Ovary (tissue), 7 donors: ENCODE measurements at regions not wholly inside any gene's neighbourhood (a gene's known extent, or its start where the extent isn't known, plus 50 kb on each side); places are given as distances from the start of the nearest gene placed in this dataset.
"Not testable (repeated sequence)": the region's sequence is repeated elsewhere in the genome, so short reads cannot be mapped to it uniquely, and the experiment has no call there.

Source experiments
- DNase-seq, 5 donors: peaks; one replicate each; pipeline ENCODE4 v3.0.0-alpha.2; 2019 to 2020
- H3K27ac ChIP-seq, 2 donors: fragments of 200-600 bp; one replicate each; pipeline versions ENCODE4 v1.5.1 to v1.8.0; 2019 to 2022
- H3K27me3 ChIP-seq: fragments of 200-600 bp; one replicate; pipeline ENCODE4 v1.8.0; 2022
- H3K36me3 ChIP-seq: fragments of 200-600 bp; sonication (generic); one replicate; pipeline ENCODE4 v1.5.1; 2019
- H3K4me1 ChIP-seq: one replicate; pipeline ENCODE4 v1.8.1; 2013; ENCODE audit warnings: mild to moderate bottlenecking, moderate library complexity; ENCODE audit not compliant: insufficient read depth
- H3K4me3 ChIP-seq: fragments of 200-600 bp; sonication (generic); one replicate; pipeline ENCODE4 v1.5.1; 2017
- H3K9me3 ChIP-seq, 2 donors: fragments of 200-600 bp in 1 of 2; sonication (generic) in 1 of 2; one replicate each; pipeline versions ENCODE4 v1.5.1 to v1.8.1; 2013 to 2019; ENCODE audit warnings: mild to moderate bottlenecking in 1 of 2, moderate library complexity in 1 of 2
- EP300 ChIP-seq: sonication (generic); formaldehyde crosslinking; IDR thresholded peaks from one replicate; pipeline ENCODE4 v1.6.1; 2017; ENCODE audit warnings: antibody characterized with exemption
- POLR2A ChIP-seq: fragments of 450-650 bp; IDR thresholded peaks from one replicate; pipeline ENCODE4 v1.6.1; 2017; ENCODE audit warnings: antibody characterized with exemption, mild to moderate bottlenecking, moderate library complexity
- WGBS, 3 donors: extraction: QIAGEN DNeasy Blood & Tissue Kit in 1 of 3; methylation state at CpG; one replicate each; pipeline versions ENCODE4 v1.1.5 to v1.1.7; 2013 to 2017; 5-methylcytosine and 5-hydroxymethylcytosine counted together
- intact Hi-C, 4 donors: fragments of 100-400 bp; cut with DNase I; formaldehyde crosslinking; loops; one replicate each; pipeline versions ENCODE4 v1.11.0 to v1.15.1; 2022 to 2023
- TF ChIP-seq, protein P1 (sequence below), 3 donors: fragments of 450-650 bp in 2 of 3; fragments of 200-600 bp in 1 of 3; IDR thresholded peaks; one replicate each; pipeline versions ENCODE4 v1.5.1 to v1.8.0; 2016 to 2022; ENCODE audit warnings: antibody characterized with exemption in 3 of 3, mild to moderate bottlenecking in 1 of 3
- donor health status: DM: no; HTN: no; CAD: no; lungs with moderate emphysema.
- donor health status: DM: no; HTN: no; CAD: no.
- donor health status: Bipolar disorder and iron deficiency.
- donor health status: DM: no; HTN: no; CAD: no.
- donor health status: DM: yes; HTN: yes; CAD: no.

DNA sequence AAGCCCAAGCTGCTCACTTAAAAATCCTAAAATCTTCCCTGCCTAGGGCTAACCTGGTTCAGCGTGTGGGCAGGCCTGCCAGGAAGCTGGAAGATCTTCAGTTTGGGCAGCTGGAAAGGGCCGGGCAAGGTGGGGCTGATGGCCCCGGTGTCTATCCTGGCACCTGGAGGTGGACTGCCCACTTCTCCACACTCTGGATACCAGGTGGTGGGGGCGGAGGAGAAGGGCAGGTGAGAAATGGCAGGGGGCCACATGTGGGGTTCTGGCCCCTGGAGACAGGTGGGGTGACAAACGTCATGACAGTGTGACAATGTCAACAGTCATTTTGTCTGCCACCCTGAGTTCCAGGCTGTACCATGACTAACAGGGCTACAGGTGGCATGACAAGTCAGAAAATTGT is 78.5 kb upstream of the C16orf82 start:
- WGBS, 3 donors, result 73 to 75% (median 73%) methylated on average over 5 of the region's 5 CpGs
- Histone ChIP-seq H3K27me3 (no peaks in the 10 kb centered on the region), H3K4me3 (no peak overlapping the region), H3K36me3 (no peaks in the 10 kb centered on the region), H3K27ac (no peak overlapping the region), H3K4me1 (no peaks in the 10 kb centered on the region), H3K9me3 (no peaks in the 10 kb centered on the region)
- TF ChIP-seq, protein P1, sequence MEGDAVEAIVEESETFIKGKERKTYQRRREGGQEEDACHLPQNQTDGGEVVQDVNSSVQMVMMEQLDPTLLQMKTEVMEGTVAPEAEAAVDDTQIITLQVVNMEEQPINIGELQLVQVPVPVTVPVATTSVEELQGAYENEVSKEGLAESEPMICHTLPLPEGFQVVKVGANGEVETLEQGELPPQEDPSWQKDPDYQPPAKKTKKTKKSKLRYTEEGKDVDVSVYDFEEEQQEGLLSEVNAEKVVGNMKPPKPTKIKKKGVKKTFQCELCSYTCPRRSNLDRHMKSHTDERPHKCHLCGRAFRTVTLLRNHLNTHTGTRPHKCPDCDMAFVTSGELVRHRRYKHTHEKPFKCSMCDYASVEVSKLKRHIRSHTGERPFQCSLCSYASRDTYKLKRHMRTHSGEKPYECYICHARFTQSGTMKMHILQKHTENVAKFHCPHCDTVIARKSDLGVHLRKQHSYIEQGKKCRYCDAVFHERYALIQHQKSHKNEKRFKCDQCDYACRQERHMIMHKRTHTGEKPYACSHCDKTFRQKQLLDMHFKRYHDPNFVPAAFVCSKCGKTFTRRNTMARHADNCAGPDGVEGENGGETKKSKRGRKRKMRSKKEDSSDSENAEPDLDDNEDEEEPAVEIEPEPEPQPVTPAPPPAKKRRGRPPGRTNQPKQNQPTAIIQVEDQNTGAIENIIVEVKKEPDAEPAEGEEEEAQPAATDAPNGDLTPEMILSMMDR (IDR thresholded peaks at IDR 0.05), result no peak
- TF ChIP-seq EP300, result no peak
- TF ChIP-seq POLR2A, result no peak
- no peak for DNase-seq
- intact Hi-C loops, result no loop called here

DNA sequence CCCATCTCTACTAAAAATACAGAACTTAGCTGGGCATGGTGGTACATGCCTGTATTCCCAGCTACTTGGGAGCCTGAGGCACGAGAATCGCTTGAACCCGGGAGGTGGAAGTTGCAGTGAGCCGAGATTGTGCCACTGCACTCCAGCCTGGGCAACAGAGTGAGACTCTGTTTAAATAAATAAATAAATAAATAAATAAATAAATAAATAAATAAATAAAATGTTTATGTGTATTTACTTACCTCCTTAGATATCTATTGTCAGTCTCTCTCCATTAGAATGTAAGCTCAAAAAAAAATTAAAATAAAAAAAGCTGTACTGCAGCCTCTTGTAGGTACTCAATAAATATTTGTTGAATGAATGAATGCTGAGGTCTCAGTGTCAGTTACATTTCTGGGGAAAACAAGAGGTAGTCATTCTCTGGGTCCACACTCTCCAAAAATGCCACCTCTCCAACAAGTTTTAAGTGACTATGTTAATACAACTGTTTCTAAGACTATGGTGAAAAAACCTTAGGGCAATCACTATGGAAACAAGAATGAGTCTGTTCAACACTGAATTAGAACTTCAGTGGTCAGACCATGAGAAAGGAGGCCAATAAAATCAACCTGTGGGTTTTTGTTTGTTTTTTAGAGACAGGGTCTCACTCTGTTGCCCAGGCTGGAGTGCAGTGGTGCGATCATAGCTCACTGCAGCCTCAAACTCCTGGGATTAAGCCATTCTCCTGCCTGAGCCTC is 76.2 kb upstream of the C16orf82 start:
- DNase-seq, intact Hi-C loops: not testable (repeated sequence)
- WGBS, 3 donors, result 90 to 95% (median 94%) methylated on average over 5 of the region's 5 CpGs

DNA sequence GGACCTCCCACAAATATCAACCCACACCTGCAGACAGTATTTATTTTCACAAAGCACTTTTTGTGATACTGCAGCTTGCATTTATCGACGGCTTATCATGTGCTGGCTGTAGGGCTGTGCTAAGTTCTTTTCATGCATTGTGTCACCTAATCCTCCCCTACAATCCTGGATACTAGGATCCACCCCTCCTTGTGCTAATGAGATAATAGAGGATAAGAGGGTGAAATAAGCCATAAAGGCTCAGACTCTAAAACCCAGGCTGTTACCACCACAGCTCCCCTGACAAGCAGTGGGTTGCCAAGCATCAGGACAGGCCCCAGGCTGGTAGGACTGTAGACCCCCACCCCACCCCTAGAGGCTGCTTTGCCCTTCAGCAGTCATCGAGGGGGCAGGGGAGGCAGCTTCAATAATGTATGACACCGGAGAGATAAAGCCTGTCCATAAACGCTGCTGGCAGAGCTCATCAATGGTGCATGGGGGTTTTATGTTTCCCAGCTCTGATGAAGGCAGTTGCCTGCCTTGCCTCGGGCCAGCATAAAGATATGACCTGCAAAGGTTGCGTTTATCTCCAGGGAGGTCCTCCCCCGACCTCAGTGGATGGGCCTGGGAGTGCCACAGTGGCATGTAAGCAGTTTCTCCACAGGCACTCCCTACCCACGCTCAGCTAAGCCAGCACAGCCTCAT is 73.9 kb upstream of the C16orf82 start:
- Histone ChIP-seq H3K27ac (no peak overlapping the region), H3K36me3 (no peaks in the 10 kb centered on the region), H3K9me3 (no peaks in the 10 kb centered on the region), H3K27me3 (no peaks in the 10 kb centered on the region), H3K4me3 (no peak overlapping the region), H3K4me1 (no peaks in the 10 kb centered on the region)
- intact Hi-C loops, result no loop called here
- 5 to 12% (median 5%) methylated on average over 9 of the region's 9 CpGs for WGBS, 3 donors
- TF ChIP-seq EP300 (no peak), POLR2A (no peak)
- TF ChIP-seq, protein P1 (IDR thresholded peaks at IDR 0.05), result no peak
- no peak for DNase-seq

More for the DNA sequence above, 76.2 kb upstream of the C16orf82 start:
- not testable (repeated sequence) for H3K27ac ChIP-seq, H3K27me3 ChIP-seq, H3K4me1 ChIP-seq, H3K4me3 ChIP-seq, H3K36me3 ChIP-seq, H3K9me3 ChIP-seq

DNA sequence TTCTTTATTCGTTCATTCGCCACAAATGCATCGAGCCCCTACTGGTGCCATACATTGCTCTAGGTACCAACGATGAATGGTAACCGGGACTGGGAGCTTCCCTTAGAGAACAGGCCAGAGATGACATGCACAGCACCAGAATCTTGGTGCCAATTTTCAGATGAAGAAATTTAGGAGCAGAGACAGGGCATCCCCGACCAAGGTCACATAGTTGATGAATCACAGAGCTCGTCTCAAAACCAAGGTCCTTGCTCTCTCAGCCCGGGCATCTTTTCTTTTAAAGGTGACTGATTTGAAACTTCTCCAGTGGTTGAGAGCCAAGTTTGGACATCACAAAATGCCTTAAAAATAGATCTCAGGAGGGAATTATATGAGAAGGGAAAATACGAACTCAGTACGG is 73.2 kb upstream of the C16orf82 start:
- Histone ChIP-seq H3K36me3 (no peaks in the 10 kb centered on the region), H3K4me1 (no peaks in the 10 kb centered on the region), H3K4me3 (no peak overlapping the region), H3K27me3 (no peaks in the 10 kb centered on the region), H3K9me3 (no peaks in the 10 kb centered on the region), H3K27ac (no peak overlapping the region)
- TF ChIP-seq, protein P1 (IDR thresholded peaks at IDR 0.05), result no peak
- TF ChIP-seq POLR2A (no peak), EP300 (no peak)
- intact Hi-C loops, result no loop called here
- no peak for DNase-seq
- WGBS, 3 donors, result 40 to 46% (median 42%) methylated on average over 10 of the region's 10 CpGs

DNA sequence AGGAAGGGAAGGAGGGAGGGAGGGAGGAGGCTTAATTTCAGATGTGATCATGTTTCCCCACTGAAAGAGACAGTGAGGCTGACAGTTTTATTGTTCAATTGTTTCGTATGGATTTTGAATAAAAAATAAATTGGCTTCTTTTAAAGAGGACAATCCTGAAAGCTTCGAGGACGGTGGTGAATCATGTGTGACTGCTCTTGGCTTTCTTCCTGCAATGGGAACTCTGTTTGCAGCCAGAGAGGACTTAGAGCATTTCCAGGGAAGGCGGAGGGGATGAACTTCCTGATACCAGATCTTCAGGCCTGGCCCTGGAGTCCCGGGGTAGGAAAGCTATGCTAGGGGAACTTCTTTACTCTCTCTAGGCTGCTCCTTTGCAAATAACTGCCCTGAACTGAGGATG is 72.8 kb upstream of the C16orf82 start:
- Histone ChIP-seq H3K27ac (no peak overlapping the region), H3K4me1 (no peaks in the 10 kb centered on the region), H3K36me3 (no peaks in the 10 kb centered on the region), H3K27me3 (no peaks in the 10 kb centered on the region), H3K4me3 (no peak overlapping the region), H3K9me3 (no peaks in the 10 kb centered on the region)
- intact Hi-C loops, result no loop called here
- TF ChIP-seq POLR2A (no peak), EP300 (no peak)
- TF ChIP-seq, protein P1 (IDR thresholded peaks at IDR 0.05), result no peak
- 13 to 26% (median 22%) methylated on average over 5 of the region's 5 CpGs for whole genome bisulfite sequencing, 3 donors
- DNase-seq, result no peak
